NT2/D1 (cell line): ENCODE measurements at regions not wholly inside any gene's neighbourhood (a gene's known extent, or its start where the extent isn't known, plus 50 kb on each side); places are given as distances from the start of the nearest gene placed in this dataset.

Experiments
- YY1 ChIP-seq: IDR thresholded peaks from 2 replicates; pipeline ENCODE4 v1.6.1; 2011; ENCODE audit not compliant: insufficient read length, insufficient read depth
- ZNF274 ChIP-seq: IDR thresholded peaks from 2 replicates; pipeline ENCODE4 v1.6.1; 2011; ENCODE audit warnings: mild to moderate bottlenecking, low read depth, low read length

- TF ChIP-seq YY1 (no peak), ZNF274 (no peak)
Observed at GRCh38 chr9:26684029-26684428, 208.6 kb downstream of the CAAP1 start.
